Superior temporal gyrus (tissue), 1 donor: ENCODE measurements at regions not wholly inside any gene's neighbourhood (a gene's known extent, or its start where the extent isn't known, plus 50 kb on each side); places are given as distances from the start of the nearest gene placed in this dataset.
"Not testable (repeated sequence)": the region's sequence is repeated elsewhere in the genome, so short reads cannot be mapped to it uniquely, and the experiment has no call there.

Experiments
- DNase-seq: peaks from one replicate; pipeline ENCODE4 v3.0.0-alpha.2; 2016; ENCODE audit errors: extremely low spot score

DNA sequence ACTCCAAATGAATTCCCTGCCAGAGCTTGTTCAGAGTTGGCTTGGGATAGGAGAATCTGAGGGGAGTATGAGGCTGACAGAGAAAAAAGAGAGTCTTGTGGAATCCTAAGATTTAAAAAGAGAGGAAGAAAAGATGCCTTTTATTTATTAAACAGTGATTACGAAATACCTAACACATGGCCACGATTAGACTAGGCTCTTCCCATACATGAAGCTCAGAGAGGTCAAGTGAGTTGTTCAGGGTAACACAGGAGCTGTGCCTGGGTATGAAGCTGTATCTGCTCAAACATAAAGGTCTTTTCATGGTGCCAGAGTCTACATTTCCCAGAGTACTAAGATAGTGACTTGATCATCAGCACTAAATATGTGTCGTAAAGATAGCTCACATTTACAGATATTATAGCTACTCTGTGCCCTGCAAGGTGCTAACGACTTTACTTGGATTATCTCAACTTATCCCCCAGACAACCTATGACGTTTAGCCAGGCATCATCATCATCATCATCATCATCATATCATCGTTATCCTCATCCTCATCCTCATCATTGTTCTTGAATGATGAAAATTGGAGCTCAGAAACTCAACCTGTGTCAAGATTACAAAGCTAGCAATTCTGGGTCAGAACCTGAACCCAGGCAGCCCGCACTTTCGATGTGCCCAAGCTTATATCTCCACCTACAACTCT, 500.8 kb downstream of the NPIPA7 start:
- no peak for DNase-seq

GRCh38 chr16:16881814-16882213, 502.9 kb downstream of the NPIPA7 start:
- DNase-seq: no peak

- DNase-seq: no peak
Observed at GRCh38 chr16:16882766-16883165, 503.8 kb downstream of the NPIPA7 start.

DNA sequence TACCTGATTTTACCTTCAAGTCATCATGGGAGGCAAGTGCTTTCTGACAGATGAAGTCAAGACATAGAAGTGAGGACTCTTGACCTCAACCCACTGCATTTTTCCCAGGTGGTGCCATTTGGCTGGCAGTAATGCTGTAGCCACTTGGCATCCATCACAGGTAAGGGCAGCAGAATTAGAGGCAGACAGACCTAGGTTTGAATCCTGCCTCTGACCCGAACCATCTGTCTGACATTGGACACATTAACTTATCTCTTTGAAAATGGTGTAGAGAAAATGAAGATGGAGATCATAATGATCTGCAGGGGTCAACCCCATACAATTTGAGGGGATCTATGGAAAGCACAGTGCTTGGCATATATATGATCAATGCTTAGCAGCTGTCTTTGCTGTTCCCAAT, 505.5 kb downstream of the NPIPA7 start:
- DNase-seq: no peak

- DNase-seq: no peak
Observed at GRCh38 chr16:16887193-16887592, 508.3 kb downstream of the NPIPA7 start.

DNA sequence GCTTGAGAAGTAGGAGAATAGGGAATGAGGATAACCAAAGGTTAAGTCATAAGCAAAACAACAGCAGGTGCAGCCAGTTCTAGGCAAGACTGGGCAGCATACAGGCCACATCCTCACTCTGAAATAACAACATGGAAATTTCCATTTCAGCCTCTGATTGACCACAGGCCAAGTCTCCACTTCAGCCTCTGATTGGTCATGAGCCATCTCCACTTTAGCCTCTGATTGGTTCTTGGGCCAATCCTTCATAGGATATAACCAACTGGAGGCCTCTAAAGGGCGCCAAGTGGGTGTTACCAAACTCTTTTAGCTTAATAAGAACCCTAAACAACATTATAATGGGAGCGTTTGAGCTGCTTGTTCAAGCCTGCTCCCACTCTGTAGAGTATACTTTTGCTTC, 512.0 kb downstream of the NPIPA7 start:
- no peak for DNase-seq

GRCh38 chr16:16904601-16905000, 525.7 kb downstream of the NPIPA7 start:
- DNase-seq: no peak

- no peak for DNase-seq
Observed at GRCh38 chr16:16905850-16906249, 526.9 kb downstream of the NPIPA7 start.

DNA sequence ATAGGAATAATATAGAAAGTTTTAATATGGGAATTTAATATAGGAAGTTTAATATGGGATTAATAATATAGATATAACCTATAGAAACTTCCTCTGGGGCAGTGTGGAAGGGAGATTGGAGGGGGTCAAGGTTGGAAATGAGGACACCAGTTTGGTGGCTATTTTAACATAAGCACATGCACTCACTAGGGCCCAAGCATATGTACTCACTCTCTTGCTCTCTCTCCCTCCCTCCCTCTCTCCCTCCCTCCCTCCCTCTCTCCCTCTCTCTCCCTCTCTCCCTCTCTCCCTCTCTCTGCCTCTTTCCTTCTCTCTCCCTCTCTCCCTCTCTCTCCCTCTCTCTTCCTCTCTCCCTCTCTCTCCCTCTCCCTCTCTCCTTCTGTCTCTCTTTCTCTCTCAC, 528.1 kb downstream of the NPIPA7 start:
- DNase-seq: no peak

DNA sequence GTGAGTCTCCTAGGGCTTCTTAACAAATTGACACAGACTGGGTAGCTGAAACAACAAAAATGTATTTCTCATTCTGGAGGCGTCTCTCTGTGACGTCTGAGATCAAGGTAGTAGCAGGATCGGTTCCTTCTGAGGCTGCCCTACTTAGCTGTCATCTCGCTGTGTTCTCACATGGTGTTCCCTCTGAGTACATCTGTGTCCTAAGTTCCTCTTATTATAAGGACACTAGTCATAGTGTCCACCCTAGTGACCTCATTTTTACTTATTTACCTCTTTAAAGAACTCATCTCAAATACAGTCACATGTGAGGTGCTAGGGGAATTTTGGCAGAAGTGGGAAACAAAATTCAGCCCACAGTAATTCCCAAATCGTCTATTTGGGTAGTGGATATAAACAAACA, 529.1 kb downstream of the NPIPA7 start:
- no peak for DNase-seq

- DNase-seq: no peak
Observed at GRCh38 chr16:16909126-16909525, 530.2 kb downstream of the NPIPA7 start.

DNA sequence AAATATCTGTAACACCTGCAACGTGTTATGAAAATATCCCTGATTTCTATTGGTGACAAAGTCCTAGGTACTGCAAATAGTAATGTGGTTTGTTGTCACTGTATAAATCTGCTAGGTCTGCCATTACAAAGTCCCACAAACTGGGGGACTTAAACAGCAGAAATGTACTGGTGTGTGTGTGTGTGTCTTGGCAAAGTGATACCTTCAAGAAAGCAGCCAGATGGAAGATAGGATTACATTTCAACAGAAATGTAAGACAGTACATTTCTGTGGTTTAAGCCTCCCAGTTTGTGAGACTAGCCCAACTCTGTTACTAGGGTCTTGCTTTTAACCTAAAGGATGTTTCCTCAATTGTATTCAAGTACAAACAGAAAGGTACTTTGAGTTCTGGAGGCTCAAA, 531.7 kb downstream of the NPIPA7 start:
- no peak for DNase-seq

DNA sequence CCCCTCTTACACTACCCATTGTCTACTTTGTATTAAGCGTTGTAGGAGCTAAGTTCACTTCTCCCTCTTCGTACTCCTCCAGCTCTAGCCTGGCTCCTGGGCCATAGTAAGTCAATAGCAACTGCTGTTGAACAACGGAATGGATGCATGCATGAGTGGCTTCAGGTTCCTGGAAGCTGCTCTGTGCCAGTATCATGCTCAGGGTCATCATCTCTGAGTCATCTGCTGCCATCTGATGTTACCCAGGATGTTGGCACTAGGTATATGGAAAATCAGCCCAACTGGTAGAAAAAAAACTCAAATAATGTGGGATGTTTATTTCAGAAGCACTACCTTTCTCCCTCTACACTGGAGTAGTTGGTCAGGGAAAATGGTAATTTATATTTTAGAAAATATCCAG, 536.8 kb downstream of the NPIPA7 start:
- no peak for DNase-seq

DNA sequence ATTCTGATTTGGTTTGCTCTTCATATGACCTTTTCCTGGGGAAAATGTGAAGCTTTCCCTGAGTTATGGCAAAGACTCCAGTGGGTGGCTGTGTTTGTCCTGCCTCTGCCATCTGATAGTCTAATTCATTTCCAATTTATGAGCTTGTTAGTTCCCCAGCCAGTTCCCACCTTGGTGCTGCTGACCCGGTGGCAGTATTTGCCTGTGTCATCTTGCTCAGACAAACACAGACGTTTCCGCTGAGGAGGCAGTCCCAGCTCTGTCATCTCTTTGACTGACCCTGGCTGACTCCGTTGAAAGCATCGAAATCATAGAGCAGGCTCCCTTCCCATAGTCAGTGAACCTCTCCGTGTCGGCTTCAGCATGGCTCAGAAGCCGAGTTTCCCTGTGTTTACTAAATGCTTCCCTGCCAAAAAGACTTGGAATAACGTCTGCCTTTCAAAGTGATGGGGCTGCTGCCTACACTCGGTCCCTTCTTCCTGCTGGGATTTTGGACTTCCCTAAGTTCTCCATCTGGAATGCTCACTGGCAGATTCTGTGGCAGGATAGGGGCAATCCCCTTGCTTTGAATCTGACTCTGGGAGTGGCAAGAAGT, 538.3 kb downstream of the NPIPA7 start:
- DNase-seq: no peak

GRCh38 chr16:16923479-16923878, 544.5 kb downstream of the NPIPA7 start:
- DNase-seq: no peak

GRCh38 chr16:16924613-16925012, 545.7 kb downstream of the NPIPA7 start:
- no peak for DNase-seq

GRCh38 chr16:16925432-16925831, 545.3 kb downstream of the XYLT1 start:
- DNase-seq: no peak

DNA sequence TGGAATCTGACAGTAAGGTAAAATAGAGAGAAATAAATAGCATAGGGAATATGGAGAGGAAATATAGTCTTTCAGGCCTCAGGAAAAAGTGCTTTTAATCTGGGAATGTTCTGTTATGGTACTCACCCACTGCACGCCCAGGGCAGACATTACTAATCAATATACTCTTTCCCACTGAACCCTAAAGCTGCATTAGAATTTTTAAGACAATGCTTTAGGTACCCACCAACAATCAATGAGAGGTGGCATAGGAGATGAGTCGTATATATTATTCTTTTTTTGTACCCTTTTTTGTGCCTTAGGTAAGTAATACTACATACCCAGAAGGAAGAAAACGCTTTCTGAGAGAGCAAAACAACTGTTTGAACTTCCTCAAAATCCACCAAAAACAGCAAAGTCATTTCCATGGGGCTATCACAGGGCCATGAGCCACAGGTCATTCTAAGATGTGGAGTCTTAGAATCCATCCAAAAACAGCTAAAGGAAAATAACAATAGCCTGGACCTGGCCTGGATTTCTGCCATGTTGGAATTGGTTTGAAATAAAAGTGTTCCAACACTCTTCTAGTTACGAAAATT, 542.1 kb downstream of the XYLT1 start:
- no peak for DNase-seq

DNA sequence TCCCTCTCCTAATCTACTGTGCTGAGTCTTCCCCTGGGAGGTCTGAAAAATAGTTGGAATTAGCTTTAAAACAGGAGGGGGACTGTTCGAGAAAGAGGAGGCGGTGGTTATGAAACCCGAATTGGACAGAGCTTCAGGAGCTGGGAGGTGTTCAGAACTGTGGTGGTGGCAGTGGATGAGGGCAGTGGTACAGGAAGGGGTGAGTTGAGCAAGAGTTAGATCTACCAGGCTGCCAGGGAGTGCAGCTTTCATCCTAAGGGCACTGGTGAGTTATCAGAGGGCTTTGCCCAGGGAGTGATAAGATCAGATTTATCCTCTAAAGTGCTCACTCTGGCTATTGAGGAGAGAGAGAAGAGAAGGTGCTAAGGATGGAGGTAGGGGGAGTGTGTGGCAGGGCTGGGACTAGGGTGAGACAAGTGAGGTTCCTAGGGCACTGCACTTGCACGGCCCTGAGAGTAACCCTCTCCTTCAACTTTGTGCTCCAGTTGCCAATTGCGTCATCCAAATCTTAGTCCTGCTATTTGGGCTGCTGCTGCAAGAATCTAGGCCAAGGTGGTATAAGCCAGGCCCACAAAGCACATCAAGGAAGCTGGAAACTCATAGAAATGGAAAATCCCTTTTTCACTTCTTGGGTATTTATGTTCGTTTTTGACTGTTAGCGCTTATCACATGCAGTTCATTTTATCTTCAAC, 540.3 kb downstream of the XYLT1 start:
- DNase-seq: no peak

DNA sequence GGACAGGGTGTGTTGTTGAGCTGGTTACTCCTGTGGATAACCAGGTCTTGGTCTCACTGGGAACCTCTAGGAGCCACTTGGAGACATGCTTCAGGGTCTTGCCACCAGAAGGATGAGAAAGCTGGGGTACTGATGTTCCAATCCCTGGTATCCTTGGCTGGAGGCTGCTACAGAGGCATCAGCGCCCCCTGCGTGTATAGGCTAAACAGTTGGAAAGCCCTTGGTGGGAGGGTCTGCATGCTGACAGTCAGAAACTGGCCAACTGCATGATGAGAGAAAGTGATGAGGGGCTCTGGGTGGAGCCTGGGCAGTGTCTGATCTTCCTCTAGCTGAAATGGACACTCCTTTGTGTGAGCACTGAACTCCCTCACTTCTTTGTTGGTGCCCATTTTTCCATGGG, 536.9 kb downstream of the XYLT1 start:
- no peak for DNase-seq

- no peak for DNase-seq
Observed at GRCh38 chr16:16934660-16935059, 536.1 kb downstream of the XYLT1 start.

GRCh38 chr16:16935909-16936308, 534.9 kb downstream of the XYLT1 start:
- DNase-seq: not testable (repeated sequence)

DNA sequence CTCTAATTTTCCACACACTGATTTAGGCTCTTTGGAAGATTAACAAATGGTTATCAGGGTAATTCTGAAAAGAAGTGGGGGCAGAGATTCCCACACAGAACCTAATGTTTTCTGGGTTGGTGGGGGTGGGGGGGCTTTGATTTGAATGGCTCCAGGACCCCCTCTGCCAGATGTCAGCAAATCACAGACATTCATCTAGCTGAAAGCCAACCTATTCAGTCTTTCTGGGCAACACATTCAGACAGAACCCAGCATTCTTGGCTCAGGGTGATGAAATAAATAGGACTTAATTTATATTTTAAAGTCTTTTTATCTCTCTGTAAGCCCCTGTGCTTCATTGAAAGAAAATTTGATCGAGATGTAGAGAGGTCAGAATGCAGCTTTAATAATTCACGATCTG, 533.2 kb downstream of the XYLT1 start:
- DNase-seq: no peak
